ENCODE measurements at regions not wholly inside any gene's neighbourhood (a gene's known extent, or its start where the extent isn't known, plus 50 kb on each side); places are given as distances from the start of the nearest gene placed in this dataset.

DNA sequence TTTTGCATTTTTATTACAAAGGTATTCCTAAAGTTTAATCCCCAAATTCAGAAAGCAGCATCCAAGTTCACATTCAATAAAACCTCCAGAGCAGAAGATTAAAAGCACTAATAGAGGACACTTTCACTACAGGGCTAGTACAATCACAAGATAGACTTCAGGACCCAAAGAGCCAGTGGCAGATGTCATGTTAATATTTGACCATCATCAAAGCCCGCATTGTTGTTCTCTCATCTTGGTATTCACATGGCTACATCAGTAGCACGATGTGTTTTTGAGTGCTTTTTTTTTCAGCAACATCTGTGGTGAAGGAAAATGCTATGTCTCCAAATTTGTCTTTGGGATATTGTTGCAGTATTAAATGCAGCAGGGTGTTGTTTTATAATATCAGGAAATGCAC lies 134.3 kb downstream of the ARL4A start:
- TF ChIP-seq, protein P1, sequence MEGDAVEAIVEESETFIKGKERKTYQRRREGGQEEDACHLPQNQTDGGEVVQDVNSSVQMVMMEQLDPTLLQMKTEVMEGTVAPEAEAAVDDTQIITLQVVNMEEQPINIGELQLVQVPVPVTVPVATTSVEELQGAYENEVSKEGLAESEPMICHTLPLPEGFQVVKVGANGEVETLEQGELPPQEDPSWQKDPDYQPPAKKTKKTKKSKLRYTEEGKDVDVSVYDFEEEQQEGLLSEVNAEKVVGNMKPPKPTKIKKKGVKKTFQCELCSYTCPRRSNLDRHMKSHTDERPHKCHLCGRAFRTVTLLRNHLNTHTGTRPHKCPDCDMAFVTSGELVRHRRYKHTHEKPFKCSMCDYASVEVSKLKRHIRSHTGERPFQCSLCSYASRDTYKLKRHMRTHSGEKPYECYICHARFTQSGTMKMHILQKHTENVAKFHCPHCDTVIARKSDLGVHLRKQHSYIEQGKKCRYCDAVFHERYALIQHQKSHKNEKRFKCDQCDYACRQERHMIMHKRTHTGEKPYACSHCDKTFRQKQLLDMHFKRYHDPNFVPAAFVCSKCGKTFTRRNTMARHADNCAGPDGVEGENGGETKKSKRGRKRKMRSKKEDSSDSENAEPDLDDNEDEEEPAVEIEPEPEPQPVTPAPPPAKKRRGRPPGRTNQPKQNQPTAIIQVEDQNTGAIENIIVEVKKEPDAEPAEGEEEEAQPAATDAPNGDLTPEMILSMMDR (IDR thresholded peaks at IDR 0.05; ENCODE audit: insufficient read depth, low read depth, low read length): no peak
- no peak overlapping the region for H3K4me3 ChIP-seq (ENCODE audit: low read depth, low read length)
- no peak for DNase-seq (ENCODE audit: low read depth)

DNA sequence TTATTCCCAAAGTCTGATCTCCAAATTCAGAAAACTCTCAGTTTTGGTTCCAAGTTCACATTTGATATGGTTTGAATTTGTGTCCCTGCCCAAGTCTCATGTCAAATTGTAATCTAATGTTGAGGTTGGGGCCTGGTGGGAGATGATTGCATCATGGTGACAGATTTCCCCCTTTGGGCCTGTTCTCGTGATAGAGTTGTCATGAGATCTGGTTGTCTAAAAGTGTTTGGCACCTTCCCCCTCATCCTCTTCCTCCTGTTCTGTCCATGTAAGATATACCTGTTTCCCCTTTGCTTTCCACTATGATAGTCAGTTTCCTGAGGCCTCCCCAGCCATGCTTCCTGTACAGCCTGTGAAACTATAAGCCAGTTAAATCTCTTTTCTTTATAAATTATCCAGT lies 138.6 kb downstream of the ARL4A start:
- no peak overlapping the region for H3K4me3 ChIP-seq (ENCODE audit: low read depth, low read length)
- TF ChIP-seq, protein P1 (IDR thresholded peaks at IDR 0.05; ENCODE audit: insufficient read depth, low read depth, low read length): no peak
- no peak for DNase-seq (ENCODE audit: low read depth)

DNA sequence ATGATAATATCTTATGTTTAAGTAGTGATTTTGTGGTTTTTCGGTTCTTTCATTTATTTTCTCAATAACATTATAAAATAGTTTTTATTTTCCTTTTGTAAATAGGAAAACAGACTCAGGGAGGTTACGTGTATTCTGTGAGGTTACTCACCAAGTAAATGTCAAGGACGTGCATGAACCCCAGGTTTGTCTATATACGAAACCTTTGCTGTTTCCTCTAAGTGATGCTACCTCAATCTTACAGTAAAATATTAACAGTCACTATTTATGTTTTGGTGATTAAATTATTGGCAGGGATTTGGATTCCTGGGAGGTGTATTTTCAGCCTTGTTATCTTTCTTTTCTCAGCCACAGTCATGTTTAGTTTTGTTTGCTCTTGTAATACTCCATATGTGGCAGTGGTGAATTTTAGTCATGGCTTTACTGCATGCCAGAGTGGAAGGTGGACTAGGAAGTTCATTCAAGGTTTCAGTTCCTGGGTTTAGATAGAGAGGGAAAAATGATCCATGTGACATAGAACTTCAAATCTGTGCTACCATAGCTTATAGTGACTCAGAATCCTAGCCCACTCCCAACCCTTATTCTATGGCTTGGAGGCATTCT lies 139.9 kb downstream of the ARL4A start:
- no peak for DNase-seq (ENCODE audit: low read depth)
- H3K4me3 ChIP-seq (ENCODE audit: low read depth, low read length): no peak overlapping the region
- TF ChIP-seq, protein P1 (IDR thresholded peaks at IDR 0.05; ENCODE audit: insufficient read depth, low read depth, low read length): no peak

DNA sequence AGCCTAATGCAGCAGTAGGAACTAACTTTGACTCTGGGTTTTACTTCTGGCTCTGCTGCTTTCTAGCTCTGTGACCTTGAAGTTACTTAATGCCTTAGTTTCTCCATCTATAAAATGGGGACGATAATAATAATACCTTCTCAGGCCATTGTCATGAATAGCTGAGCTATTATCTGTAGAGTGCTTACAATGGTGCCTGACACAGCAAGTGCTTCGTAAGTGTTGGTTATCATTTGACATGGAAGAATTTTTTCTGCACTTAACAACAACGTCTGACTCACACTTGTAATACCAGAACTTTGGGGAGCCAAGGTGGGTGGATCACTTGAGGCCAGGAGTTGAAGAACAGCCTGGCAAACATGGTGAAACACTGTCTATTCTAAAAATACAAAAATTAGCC lies 140.5 kb downstream of the ARL4A start:
- DNase-seq (ENCODE audit: low read depth): no peak
- TF ChIP-seq, protein P1 (IDR thresholded peaks at IDR 0.05; ENCODE audit: insufficient read depth, low read depth, low read length): no peak
- H3K4me3 ChIP-seq (ENCODE audit: low read depth, low read length): no peak overlapping the region

DNA sequence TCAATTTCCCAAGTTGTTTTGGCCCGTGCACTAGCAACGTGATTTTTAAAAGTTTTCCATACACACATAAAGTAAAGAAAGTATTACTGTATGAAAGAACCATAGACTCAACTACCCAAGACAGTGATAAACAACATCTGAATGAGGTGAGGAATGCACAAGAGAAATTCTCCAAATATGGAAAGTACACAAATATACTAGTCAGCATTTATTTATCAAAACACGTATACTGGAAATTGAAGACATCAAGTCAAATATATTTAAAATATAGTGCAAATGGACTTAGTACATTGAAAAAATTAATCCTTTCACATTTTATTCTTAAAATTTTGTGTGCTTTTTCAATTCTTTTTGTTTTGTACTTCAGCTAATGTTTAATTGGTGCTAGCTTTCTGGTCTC lies 143.6 kb downstream of the ARL4A start:
- TF ChIP-seq, protein P1 (IDR thresholded peaks at IDR 0.05; ENCODE audit: insufficient read depth, low read depth, low read length): no peak
- DNase-seq (ENCODE audit: low read depth): no peak

DNA sequence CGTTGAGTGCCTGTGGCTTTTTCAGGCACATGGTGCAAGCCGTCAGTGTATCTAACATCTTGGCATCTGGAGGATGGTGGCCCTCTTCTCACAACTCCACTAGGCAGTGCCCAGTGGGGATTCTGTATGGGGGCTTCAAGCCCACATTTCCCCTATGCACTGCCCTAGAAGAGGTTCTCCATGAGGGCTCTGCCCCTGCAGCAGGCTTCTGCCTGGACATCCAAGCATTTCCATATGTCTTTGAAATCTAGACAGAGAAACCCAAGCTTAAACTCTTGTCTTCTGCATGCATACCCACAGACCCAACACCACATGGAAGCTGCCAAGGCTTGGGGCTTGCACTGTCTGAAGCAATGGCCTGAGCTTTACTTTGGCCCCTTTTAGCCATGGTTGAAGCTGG lies 146.4 kb downstream of the ARL4A start:
- no peak overlapping the region for H3K4me3 ChIP-seq (ENCODE audit: low read depth, low read length)
- TF ChIP-seq, protein P1 (IDR thresholded peaks at IDR 0.05; ENCODE audit: insufficient read depth, low read depth, low read length): no peak
- DNase-seq (ENCODE audit: low read depth): no peak

More for the DNA sequence above, 143.6 kb downstream of the ARL4A start:
- H3K4me3 ChIP-seq (ENCODE audit: low read depth, low read length): no peak overlapping the region

DNA sequence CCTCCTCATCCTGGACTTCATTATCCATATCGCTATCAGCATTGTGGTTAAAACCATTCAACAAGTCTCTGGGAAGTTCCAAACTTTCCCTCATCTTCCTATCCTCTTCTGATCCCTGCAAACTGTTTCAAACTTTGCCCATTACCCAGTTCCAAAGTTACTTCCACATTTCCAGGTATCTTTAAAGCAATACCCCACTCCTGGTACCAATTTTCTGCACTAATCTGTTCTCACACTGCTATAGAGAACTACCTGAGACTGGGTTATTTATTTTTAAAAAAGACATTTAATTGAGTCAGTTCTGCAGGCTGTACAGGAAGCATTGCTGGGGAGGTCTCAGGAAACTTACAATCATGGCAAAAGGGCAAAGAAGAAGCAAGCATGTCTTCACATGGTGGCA lies 147.3 kb downstream of the ARL4A start:
- TF ChIP-seq, protein P1 (IDR thresholded peaks at IDR 0.05; ENCODE audit: insufficient read depth, low read depth, low read length): no peak
- no peak overlapping the region for H3K4me3 ChIP-seq (ENCODE audit: low read depth, low read length)
- no peak for DNase-seq (ENCODE audit: low read depth)
